ENCODE measurements at regions not wholly inside any gene's neighbourhood (a gene's known extent, or its start where the extent isn't known, plus 50 kb on each side); places are given as distances from the start of the nearest gene placed in this dataset.

GRCh38 chr2:35185861-35186412 lies 1169.6 kb upstream of the CRIM1 start:
- no peak for TF ChIP-seq EZH2 (IDR thresholded peaks at IDR 0.05; ENCODE audit: low read depth)
- no peak for TF ChIP-seq CTCF (conservative IDR thresholded peaks at IDR 0.05)

All from PC-9 (cell line).